ENCODE measurements at regions not wholly inside any gene's neighbourhood (a gene's known extent, or its start where the extent isn't known, plus 50 kb on each side); places are given as distances from the start of the nearest gene placed in this dataset.
"Not testable (repeated sequence)": the region's sequence is repeated elsewhere in the genome, so short reads cannot be mapped to it uniquely, and the experiment has no call there.

GRCh38 chr14:37712476-37712860, 117.0 kb downstream of the TTC6 start:
- not testable (repeated sequence) for DNase-seq (ENCODE audit: low read depth)

- no peak for DNase-seq (ENCODE audit: low read depth)
These were observed 117.6 kb downstream of the TTC6 start for GRCh38 chr14:37712976-37713431.

GRCh38 chr14:37720131-37720530, 124.7 kb downstream of the TTC6 start:
- DNase-seq (ENCODE audit: low read depth) = no peak

GRCh38 chr14:37721976-37722659, 126.7 kb downstream of the TTC6 start:
- DNase-seq (ENCODE audit: low read depth) = no peak

- DNase-seq (ENCODE audit: low read depth) = no peak
These were observed 128.1 kb downstream of the TTC6 start for GRCh38 chr14:37723515-37723914.

- DNase-seq (ENCODE audit: low read depth) = no peak
These were observed 131.3 kb downstream of the TTC6 start for GRCh38 chr14:37726708-37727107.

- no peak for DNase-seq (ENCODE audit: low read depth)
These were observed 133.8 kb downstream of the TTC6 start for GRCh38 chr14:37729218-37729617.

GRCh38 chr14:37731094-37731493, 135.7 kb downstream of the TTC6 start:
- DNase-seq (ENCODE audit: low read depth) = no peak

GRCh38 chr14:37745657-37746056, 150.2 kb downstream of the TTC6 start:
- no peak for DNase-seq (ENCODE audit: low read depth)

- DNase-seq (ENCODE audit: low read depth) = no peak
These were observed 150.9 kb downstream of the TTC6 start for GRCh38 chr14:37746140-37746832.

GRCh38 chr14:37753459-37753858, 158.0 kb downstream of the TTC6 start:
- DNase-seq (ENCODE audit: low read depth) = no peak

GRCh38 chr14:37760275-37760674, 164.8 kb downstream of the TTC6 start:
- DNase-seq (ENCODE audit: low read depth) = not testable (repeated sequence)

GRCh38 chr14:37763266-37763665, 167.8 kb downstream of the TTC6 start:
- no peak for DNase-seq (ENCODE audit: low read depth)

- DNase-seq (ENCODE audit: low read depth) = not testable (repeated sequence)
These were observed 176.9 kb downstream of the TTC6 start for GRCh38 chr14:37772283-37772682.

GRCh38 chr14:37776791-37777499, 181.5 kb downstream of the TTC6 start:
- no peak for DNase-seq (ENCODE audit: low read depth)

- DNase-seq (ENCODE audit: low read depth) = no peak
These were observed 182.9 kb downstream of the TTC6 start for GRCh38 chr14:37778135-37778943.

GRCh38 chr14:37779480-37779879, 184.1 kb downstream of the TTC6 start:
- no peak for DNase-seq (ENCODE audit: low read depth)

GRCh38 chr14:37780731-37781130, 185.3 kb downstream of the TTC6 start:
- DNase-seq (ENCODE audit: low read depth) = not testable (repeated sequence)

- DNase-seq (ENCODE audit: low read depth) = not testable (repeated sequence)
These were observed 188.9 kb downstream of the TTC6 start for GRCh38 chr14:37784203-37784826.

- DNase-seq (ENCODE audit: low read depth) = not testable (repeated sequence)
These were observed 189.4 kb downstream of the TTC6 start for GRCh38 chr14:37784827-37785223.

GRCh38 chr14:37785298-37785697, 189.9 kb downstream of the TTC6 start:
- not testable (repeated sequence) for DNase-seq (ENCODE audit: low read depth)
